ENCODE measurements at regions not wholly inside any gene's neighbourhood (a gene's known extent, or its start where the extent isn't known, plus 50 kb on each side); places are given as distances from the start of the nearest gene placed in this dataset.

DNA sequence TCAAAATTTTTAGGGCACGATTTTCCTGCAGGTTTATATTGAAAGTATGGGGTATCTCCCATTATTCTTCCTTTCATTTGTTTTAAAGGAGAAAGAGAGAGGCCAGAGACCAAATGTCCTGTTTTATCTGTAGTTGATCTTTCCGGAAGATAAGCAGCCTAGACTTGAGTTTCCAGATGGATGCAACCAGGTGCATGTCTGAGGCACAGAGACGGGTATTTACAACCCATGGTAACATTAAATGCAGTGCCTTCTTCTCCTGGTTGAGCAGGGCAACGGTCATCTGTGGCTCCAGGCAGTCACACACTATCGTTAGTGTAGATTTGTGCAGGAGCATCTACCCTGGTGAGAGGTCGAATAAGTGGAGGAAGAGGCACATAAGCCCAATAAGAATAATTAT, 1507.1 kb downstream of the UQCRFS1 start:
- TF ChIP-seq FOXM1 (IDR thresholded peaks at IDR 0.05; ENCODE audit: borderline replicate concordance) = no peak
- TF ChIP-seq BHLHE40 (IDR thresholded peaks at IDR 0.05; ENCODE audit: borderline replicate concordance) = no peak
- no peak for TF ChIP-seq FOXA1 (IDR thresholded peaks at IDR 0.05)
